ENCODE measurements at regions not wholly inside any gene's neighbourhood (a gene's known extent, or its start where the extent isn't known, plus 50 kb on each side); places are given as distances from the start of the nearest gene placed in this dataset.

GRCh38 chr10:44498222-44498621 is 113.3 kb upstream of the CXCL12 start:
- TF ChIP-seq CTCF (IDR thresholded peaks at IDR 0.05) (no peak), POLR2A (IDR thresholded peaks at IDR 0.05) (no peak)

Data from uterus (tissue), 2 donors.